Muscle layer of duodenum (tissue), 2 donors: ENCODE measurements at regions not wholly inside any gene's neighbourhood (a gene's known extent, or its start where the extent isn't known, plus 50 kb on each side); places are given as distances from the start of the nearest gene placed in this dataset.
"Not testable (repeated sequence)": the region's sequence is repeated elsewhere in the genome, so short reads cannot be mapped to it uniquely, and the experiment has no call there.

ENCODE experiments used
- H3K27ac ChIP-seq: one replicate; pipeline ENCODE4 v1.7.0; 2013; ENCODE audit warnings: mild to moderate bottlenecking, low read length
- H3K27me3 ChIP-seq: one replicate; pipeline ENCODE4 v1.7.0; 2013; ENCODE audit warnings: low read depth, mild to moderate bottlenecking, control low read depth, low read length
- H3K36me3 ChIP-seq, 2 donors: one replicate each; pipeline ENCODE4 v1.7.0; 2013; ENCODE audit warnings: low read length in 2 of 2, control low read depth in 1 of 2, mild to moderate bottlenecking in 1 of 2; ENCODE audit not compliant: insufficient read depth in 2 of 2, control insufficient read depth in 1 of 2
- H3K4me1 ChIP-seq, 2 donors: one replicate each; pipeline ENCODE4 v1.7.0; 2013; ENCODE audit warnings: low read length in 2 of 2, mild to moderate bottlenecking in 2 of 2, control low read depth in 1 of 2, moderate library complexity in 1 of 2; ENCODE audit not compliant: insufficient read depth in 2 of 2, control insufficient read depth in 1 of 2
- H3K4me3 ChIP-seq, 2 donors: one replicate each; pipeline ENCODE4 v1.7.0; 2013; ENCODE audit warnings: low read length in 2 of 2, low read depth in 1 of 2, mild to moderate bottlenecking in 1 of 2
- H3K9me3 ChIP-seq, 2 donors: one replicate each; pipeline ENCODE4 v1.7.0; 2013; ENCODE audit warnings: low read length in 2 of 2, control low read depth in 1 of 2, mild to moderate bottlenecking in 1 of 2; ENCODE audit not compliant: control insufficient read depth in 1 of 2
- donor health status: healthy.

- H3K4me1 ChIP-seq: no peaks in the 10 kb centered on the region
- no peak overlapping the region for H3K27ac ChIP-seq
- H3K36me3 ChIP-seq: no peaks in the 10 kb centered on the region
- no peaks in the 10 kb centered on the region for H3K27me3 ChIP-seq
- H3K9me3 ChIP-seq: peaks cover 0 to 15% of the 10 kb centered on the region in 2 donors
- no peak overlapping the region for H3K4me3 ChIP-seq
Observed at GRCh38 chr3:159482241-159482993, 506.2 kb upstream of the IL12A start.

- Histone ChIP-seq H3K4me1 (no peaks in the 10 kb centered on the region), H3K4me3 (no peak overlapping the region), H3K27me3 (no peaks in the 10 kb centered on the region), H3K36me3 (no peaks in the 10 kb centered on the region), H3K9me3 (peaks cover 0 to 15% of the 10 kb centered on the region in 2 donors), H3K27ac (no peak overlapping the region)
Observed at GRCh38 chr3:159482994-159483367, 505.7 kb upstream of the IL12A start.

- Histone ChIP-seq H3K27me3 (no peaks in the 10 kb centered on the region), H3K4me3 (no peak overlapping the region), H3K36me3 (no peaks in the 10 kb centered on the region), H3K4me1 (no peaks in the 10 kb centered on the region), H3K27ac (no peak overlapping the region), H3K9me3 (peaks cover 0 to 7% of the 10 kb centered on the region in 2 donors)
Observed at GRCh38 chr3:159486580-159486979, 502.1 kb upstream of the IL12A start.

- Histone ChIP-seq H3K27me3 (no peaks in the 10 kb centered on the region), H3K9me3 (peaks cover 0 to 7% of the 10 kb centered on the region in 2 donors), H3K27ac (no peak overlapping the region), H3K36me3 (no peaks in the 10 kb centered on the region), H3K4me3 (no peak overlapping the region), H3K4me1 (no peaks in the 10 kb centered on the region)
Observed at GRCh38 chr3:159487304-159487703, 501.3 kb upstream of the IL12A start.

GRCh38 chr3:159488602-159489001 is 500.0 kb upstream of the IL12A start:
- H3K4me3 ChIP-seq: no peak overlapping the region
- no peaks in the 10 kb centered on the region for H3K4me1 ChIP-seq
- H3K9me3 ChIP-seq: peaks cover 0 to 7% of the 10 kb centered on the region in 2 donors
- no peaks in the 10 kb centered on the region for H3K36me3 ChIP-seq
- H3K27me3 ChIP-seq: no peaks in the 10 kb centered on the region
- no peak overlapping the region for H3K27ac ChIP-seq

- Histone ChIP-seq H3K27me3 (no peaks in the 10 kb centered on the region), H3K36me3 (no peaks in the 10 kb centered on the region), H3K4me3 (no peak overlapping the region), H3K9me3 (no peaks in the 10 kb centered on the region), H3K4me1 (no peaks in the 10 kb centered on the region), H3K27ac (no peak overlapping the region)
Observed at GRCh38 chr3:159497361-159497760, 491.3 kb upstream of the IL12A start.

GRCh38 chr3:159499031-159499793 is 489.4 kb upstream of the IL12A start:
- Histone ChIP-seq H3K27me3 (no peaks in the 10 kb centered on the region), H3K36me3 (no peaks in the 10 kb centered on the region), H3K4me3 (no peak overlapping the region), H3K27ac (no peak overlapping the region), H3K4me1 (no peaks in the 10 kb centered on the region), H3K9me3 (no peaks in the 10 kb centered on the region)

GRCh38 chr3:159501029-159501428 is 487.6 kb upstream of the IL12A start:
- Histone ChIP-seq H3K9me3 (no peaks in the 10 kb centered on the region), H3K27ac (no peak overlapping the region), H3K27me3 (no peaks in the 10 kb centered on the region), H3K4me1 (no peaks in the 10 kb centered on the region), H3K4me3 (no peak overlapping the region), H3K36me3 (no peaks in the 10 kb centered on the region)

- no peak overlapping the region for H3K4me3 ChIP-seq
- H3K27me3 ChIP-seq: no peaks in the 10 kb centered on the region
- no peaks in the 10 kb centered on the region for H3K36me3 ChIP-seq
- no peaks in the 10 kb centered on the region for H3K9me3 ChIP-seq
- H3K27ac ChIP-seq: no peak overlapping the region
- H3K4me1 ChIP-seq: no peaks in the 10 kb centered on the region
Observed at GRCh38 chr3:159502986-159503385, 485.6 kb upstream of the IL12A start.

GRCh38 chr3:159510988-159511387 is 477.6 kb upstream of the IL12A start:
- not testable (repeated sequence) for H3K9me3 ChIP-seq, H3K27me3 ChIP-seq, H3K4me1 ChIP-seq, H3K27ac ChIP-seq, H3K36me3 ChIP-seq, H3K4me3 ChIP-seq

- no peaks in the 10 kb centered on the region for H3K9me3 ChIP-seq
- H3K4me1 ChIP-seq: no peaks in the 10 kb centered on the region
- H3K36me3 ChIP-seq: no peaks in the 10 kb centered on the region
- no peaks in the 10 kb centered on the region for H3K27me3 ChIP-seq
- H3K27ac ChIP-seq: no peak overlapping the region
- no peak overlapping the region for H3K4me3 ChIP-seq
Observed at GRCh38 chr3:159513444-159513843, 475.2 kb upstream of the IL12A start.
